Peyer's patch (tissue), 4 donors: ENCODE measurements at regions not wholly inside any gene's neighbourhood (a gene's known extent, or its start where the extent isn't known, plus 50 kb on each side); places are given as distances from the start of the nearest gene placed in this dataset.

Source experiments
- CTCF ChIP-seq, 6 experiments: fragments of 450-650 bp in 4 of 6; fragments of 200-600 bp in 2 of 6; sonication (generic) in 1 of 6; IDR thresholded peaks; one replicate each; pipeline ENCODE4 v1.5.1; 2017 to 2019; ENCODE audit warnings: antibody characterized with exemption in 6 of 6, mild to moderate bottlenecking in 3 of 6, moderate library complexity in 1 of 6
- POLR2A ChIP-seq, 2 donors: fragments of 450-650 bp; IDR thresholded peaks; one replicate each; pipeline ENCODE4 v1.5.1; 2017; ENCODE audit warnings: antibody characterized with exemption in 2 of 2, mild to moderate bottlenecking in 2 of 2, moderate library complexity in 2 of 2

- TF ChIP-seq CTCF (IDR thresholded peaks at IDR 0.05) = no peak
- no peak for TF ChIP-seq POLR2A (IDR thresholded peaks at IDR 0.05)
Measured at GRCh38 chr13:63403733-63404132, 1988.1 kb upstream of the PCDH20 start.
